ENCODE measurements at regions not wholly inside any gene's neighbourhood (a gene's known extent, or its start where the extent isn't known, plus 50 kb on each side); places are given as distances from the start of the nearest gene placed in this dataset.
"Not testable (repeated sequence)": the region's sequence is repeated elsewhere in the genome, so short reads cannot be mapped to it uniquely, and the experiment has no call there.

DNA sequence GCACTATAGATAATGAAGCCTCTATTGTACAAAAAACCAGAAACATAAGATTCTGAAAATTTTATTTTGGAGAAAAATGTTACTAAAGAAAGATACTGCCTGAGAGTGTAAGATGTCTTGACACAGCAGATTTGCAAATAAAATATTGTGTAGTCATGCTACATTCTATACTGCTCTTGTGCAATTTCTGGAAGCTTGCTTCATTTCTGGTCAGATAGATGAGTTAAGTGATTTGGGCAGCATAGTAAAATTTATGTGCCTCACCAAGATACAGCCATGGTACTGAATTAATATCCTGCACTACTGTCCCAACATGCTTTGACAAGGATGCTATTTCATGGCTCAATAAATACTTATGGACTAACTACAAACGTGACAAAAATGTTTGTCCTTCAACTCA is 55.1 kb upstream of the STARD13 start:
- DNase-seq, result no peak

DNA sequence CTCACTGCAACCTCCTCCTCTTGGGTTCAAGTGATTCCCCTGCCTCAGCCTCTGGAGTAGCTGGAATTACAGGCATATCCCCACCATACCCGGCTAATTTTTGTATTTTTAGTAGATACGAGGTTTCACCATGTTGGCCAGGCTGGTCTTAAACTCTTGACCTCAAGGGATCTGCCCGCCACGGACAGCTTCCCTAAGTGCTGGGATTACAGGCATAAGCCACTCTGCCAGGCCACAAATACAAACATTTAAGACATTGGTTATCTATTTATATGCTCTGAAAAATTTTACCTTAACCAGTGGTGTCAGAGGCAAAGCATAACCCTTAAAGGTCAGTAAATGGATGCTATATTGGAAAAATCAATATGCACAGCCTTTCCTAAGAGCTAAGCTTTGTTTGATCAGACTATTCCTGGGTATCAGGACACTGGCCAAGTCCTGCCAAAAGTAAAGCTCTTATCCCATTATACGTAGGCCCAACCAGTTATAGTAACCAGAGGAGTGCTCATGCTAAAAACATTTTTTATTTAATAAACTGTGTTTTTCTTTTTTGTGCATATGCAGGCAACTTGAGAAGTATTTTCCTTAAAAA is 56.4 kb upstream of the STARD13 start:
- DNase-seq, result no peak

DNA sequence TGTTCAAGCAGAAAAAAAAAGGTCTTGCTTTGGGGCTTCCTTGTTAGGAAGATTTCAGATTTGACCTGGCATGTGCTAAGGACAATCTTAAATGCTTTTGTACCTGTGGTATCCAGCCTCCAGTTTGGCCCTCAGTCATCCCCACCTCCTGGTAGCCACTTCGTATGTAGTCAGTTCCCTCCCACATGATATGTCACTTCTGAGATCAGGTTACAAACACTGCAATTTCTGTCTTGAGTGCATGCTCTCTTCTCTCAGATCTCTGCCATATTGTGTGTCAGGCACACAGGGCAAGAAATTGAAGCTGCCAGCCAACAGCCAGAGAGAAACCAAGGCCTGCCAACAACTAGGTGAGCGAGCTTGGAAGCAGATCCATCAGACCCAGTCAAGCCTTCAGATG is 60.3 kb upstream of the STARD13 start:
- no peak for DNase-seq

DNA sequence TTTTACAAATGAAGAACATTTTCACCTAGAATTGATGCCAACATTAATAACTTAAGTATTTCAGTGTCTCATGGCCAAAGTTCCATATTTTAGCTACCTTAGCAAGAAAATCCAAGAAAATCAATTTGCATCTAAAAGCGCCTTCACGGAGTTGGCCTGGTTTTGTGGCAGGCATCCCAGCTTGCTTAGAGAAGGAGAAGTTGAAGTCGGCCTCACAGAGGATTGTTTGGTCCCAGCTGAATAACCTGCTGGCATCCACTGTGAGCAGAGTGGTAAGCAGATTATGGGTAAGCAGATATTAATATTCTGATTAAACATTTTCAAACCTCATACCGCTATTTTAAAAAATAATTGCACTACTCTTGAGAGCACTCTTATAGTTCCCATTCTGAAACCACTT is 62.3 kb upstream of the STARD13 start:
- no peak for DNase-seq

DNA sequence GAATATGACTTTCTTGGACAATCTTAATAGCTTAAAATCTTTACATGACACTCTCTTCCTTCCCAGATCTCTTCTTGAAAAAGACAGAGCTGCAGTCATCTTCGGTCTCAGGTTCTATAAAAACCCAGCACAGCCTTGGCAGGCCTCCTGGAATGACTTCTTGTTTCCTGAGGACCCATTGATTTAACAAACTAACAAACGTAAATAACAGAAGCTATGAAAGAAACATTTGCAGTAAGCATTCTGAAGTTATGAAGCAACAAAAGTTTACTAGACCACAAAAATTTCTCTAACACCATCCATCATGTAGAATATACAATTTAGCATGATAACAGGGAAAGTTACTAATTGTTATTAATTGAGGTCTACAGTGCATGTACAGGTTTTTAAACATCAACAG is 62.8 kb upstream of the STARD13 start:
- DNase-seq, result no peak

DNA sequence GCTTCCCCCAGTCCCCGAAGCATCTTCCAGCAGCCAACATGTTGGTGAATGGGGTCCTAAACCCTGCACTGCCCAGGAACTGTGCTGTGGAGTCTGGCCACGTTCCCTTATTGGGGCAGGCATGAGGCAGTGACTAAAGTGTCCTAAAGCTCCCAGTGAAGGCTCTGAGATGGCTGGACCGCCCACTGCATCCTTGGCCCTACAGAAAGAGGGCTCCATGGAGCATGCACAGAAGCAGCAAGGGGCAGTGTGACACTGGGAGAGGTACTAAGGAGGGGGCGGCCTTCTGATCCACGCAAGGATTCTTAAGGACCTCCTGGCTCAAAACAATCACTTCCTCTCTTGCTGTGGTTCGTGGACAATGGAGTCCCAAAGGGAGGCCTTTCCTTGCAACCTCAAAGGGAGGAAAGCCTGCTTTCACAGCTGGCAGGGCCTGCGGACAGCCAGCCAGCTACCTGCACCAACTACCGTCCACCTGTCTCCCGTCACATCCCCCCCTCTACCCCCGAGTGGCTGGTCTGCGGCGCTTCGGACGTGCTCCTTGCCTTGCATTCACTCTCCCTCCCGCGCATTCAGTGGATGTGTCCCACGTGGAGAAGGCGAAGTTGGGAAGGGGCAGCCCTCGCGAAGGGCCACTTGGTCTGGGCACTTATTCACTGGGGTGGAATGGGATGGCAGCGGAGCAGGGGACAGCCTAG is 63.9 kb upstream of the STARD13 start:
- DNase-seq, result no peak

DNA sequence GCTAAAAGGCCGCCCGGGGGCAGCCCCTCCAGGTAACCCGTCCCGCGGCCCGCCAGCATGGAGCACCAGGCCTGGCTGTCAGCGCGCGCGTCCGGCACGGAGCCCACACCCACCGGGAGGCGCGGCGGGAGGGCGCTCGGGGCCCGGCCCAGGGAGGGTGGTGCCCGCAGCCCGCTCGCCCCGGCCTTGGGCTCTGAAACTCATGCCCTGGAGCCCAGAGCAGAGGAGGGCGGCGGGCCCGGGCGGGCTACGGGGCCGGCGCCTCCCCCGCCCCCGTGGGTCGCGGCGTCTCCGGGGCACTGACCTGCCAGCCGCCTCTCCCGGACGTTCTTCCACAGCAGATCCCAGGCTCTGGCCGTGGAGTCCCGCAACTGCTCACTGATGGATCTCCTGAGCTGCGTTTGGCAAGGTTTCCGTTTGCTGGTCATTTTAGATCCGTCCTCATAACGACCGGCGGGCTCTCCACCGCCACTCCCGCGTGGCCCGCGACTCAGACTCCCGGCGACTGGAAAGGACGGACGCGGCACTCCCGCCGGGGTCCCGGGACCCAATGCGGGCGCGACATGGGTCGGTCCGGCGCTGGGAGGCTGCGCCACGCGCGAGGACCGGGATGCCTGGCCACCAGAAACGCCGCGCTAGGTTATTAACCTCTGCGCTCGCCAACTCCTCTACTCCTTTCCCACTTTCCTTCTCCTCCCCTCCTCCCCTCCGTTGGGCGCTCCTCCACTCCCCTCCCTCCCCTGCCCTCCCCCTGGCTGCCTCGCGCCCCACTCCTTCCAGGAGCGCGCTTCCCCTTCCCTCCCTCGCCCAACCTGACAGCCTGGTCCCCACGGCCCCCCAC is 64.7 kb upstream of the STARD13 start:
- DNase-seq, result no peak

DNA sequence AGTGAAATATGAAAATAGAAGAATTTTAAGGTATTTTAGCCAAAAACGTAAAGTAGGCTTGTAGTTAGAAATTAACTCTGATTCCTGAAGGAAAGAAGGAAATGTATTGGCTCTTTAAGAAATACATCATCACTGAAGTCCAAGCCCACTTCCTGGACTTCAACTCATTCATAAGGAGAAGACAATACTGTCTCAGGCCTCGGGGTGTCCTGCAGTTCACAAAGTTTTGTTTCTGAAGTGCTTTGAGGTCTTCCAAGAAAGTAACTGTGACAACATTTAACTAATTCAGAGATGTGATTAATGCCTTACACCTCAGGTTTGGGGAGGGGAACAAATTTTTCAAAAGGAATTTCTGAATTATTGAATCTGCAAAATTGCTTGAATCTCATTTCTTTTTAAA is 65.8 kb upstream of the STARD13 start:
- DNase-seq, result no peak

DNA sequence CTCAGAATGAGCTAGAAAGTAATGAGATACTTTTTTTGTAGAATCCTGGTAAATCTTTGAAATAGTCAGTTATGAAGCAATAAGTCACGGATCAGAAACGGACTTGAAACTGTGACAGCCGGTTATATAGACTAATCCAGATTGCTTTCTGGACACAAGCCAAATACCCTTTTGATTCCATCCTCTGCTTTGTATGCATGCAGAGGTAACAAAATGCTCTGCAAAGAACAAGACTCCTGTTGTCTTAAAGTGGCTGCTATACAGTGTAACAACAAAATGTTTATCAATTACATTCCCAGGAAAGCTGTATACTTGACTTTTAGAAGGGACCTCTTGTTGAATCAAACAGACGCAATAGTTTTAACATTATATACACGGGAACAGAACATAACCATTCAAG is 66.5 kb upstream of the STARD13 start:
- DNase-seq, result no peak

DNA sequence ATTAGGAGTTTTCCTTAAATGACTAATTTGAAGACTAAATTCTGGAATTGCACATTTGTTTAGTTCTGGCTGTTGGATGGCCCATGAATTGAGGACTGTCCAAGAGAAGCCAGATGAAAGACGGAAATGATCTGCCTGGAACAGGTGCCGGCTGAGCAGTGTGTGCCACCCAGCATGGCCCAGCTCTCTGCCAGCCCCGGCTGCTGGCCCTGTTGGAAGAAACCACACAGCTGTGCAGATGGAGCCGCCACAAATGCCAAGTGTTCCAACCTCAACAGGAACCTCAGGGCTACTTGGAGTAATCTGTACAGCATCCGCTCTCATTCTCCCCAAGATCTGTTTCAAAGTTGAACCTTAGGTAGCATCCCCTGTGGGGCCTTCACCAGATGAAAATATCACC is 67.0 kb upstream of the STARD13 start:
- no peak for DNase-seq

DNA sequence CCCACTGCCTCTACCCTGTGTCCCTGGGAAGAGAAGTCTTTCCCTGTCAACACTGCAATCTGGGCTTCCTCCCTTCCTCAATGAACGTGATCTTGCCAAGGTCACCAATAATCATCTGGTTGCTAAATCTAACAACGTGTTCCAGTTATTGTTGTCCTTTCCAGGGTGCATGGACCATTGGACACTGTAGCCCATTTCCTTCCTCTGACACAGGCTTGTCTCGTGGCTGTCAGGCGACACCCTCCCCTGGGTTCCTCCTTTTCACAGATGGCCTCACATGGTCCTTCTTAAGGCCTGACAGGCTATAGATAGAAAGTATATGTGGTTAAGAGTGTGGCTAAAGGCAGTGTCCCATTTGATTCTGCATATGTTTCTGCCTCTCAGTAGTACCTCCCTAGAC is 67.7 kb upstream of the STARD13 start:
- DNase-seq, result no peak

DNA sequence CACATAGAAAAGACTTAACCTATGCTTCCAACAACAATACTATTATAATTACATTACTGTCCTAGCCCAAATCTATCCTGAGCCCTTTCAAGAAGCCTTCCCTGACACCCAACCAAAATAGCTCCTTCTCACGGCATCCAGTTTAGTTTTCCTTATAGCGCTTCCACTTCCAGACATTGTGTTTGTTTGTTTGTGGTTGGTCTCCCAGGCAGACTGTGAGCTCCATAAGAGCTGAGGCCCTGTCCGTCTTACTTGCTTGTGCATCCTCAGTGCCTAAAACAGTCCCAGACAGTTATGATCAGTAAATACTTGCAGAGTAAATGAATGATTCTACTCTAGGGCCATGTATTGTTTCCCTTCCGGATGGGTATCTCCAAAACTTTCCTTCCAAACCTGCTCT is 68.1 kb upstream of the STARD13 start:
- no peak for DNase-seq

DNA sequence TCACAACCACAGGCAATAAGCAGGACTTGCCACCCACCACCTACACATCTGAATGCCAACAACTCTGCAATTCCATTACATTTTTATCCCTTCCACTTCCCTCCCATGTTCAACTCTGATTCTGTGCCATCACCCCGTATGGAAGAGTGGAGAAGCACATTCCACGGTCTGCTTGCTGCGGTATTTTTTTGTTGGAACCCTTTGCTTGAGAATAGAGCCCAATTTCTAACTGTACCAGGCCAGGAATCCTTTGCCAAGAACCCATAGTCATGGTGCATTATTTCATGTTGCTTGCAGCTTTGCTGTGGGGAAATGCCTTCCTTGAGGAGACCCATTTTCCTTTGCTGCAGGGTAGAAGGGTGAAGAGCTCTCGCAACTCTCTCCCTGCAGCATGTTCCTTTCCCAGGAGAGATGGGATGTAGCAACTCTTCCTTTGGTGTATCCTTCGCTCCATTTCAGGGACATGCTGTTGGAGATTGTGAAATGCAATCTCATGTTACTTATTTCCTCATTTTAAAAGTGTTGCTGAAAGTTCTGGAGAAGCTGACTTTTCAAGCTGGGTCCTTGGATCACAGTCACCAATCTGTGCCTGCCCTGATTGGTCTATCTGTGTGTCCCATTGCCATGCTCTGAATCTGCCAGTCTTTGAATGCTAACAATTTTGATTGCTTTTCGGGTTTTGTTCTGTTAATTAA is 69.8 kb upstream of the STARD13 start:
- DNase-seq, result no peak

DNA sequence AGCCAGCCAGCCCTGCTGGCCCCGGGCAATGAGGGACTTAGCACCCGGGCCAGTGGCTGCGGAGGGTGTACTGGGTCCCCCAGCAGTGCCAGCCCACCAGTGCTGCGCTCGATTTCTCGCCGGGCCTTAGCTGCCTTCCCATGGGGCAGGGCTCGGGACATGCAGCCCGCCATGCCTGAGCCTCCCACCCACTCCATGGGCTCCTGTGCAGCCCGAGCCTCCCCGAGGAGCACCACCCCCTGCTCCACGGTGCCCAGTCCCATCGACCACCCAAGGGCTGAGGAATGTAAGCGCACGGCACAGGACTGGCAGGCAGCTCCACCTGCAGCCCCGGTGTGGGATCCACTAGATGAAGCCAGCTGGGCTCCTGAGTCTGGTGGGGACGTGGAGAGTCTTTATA is 72.5 kb upstream of the STARD13 start:
- not testable (repeated sequence) for DNase-seq

DNA sequence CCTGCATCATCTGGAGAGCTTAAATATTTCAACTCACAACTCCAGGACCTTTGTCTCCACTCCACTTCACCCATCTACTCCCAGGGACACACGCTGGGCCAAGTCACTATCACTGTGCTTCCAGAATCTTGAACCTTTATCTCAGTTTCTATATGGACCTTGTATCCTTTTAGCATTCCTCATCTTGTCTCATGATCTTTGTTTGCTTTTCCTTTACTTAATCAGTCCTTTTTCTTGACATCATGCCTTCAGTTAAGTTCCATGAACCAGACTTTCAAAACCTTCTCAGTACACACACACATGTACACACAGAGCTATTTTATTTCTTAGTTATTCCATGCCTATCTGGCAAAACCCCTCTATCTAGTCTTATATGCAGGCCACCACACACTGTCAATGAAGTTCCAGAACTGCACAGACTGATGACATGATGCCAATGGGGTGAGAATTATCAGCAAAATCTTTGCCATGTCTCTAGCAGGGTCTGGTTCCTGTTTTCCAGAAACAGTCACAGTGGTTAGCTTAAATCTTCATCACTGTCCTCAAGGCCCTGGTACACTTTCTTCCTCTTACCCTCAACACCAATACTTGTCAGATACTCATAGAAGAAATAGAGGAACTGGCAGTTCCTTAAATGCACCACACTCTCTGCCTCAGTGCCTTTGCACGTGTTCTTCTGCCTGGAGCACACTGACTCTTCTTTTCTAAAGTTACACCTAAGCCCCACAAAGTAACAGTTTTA is 77.6 kb upstream of the STARD13 start:
- DNase-seq, result no peak

DNA sequence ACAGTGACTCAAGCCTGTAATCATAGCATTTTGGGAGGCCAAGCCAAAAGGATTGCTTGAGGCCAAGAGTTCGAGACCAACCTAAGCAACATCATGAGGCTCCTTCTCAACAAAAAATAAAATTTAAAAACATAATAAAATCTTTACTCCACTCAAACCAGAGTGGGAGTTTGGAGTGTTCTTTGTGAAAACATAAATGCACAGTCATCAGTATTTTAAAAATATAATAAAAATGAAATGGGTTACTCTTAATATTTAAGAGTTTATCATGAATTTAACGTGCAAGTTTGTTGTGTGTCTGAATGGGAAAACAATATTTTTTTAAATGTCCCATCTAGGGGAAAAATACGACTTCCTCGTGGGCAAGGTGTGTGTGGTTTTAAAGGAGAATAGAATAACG is 78.6 kb upstream of the STARD13 start:
- no peak for DNase-seq

DNA sequence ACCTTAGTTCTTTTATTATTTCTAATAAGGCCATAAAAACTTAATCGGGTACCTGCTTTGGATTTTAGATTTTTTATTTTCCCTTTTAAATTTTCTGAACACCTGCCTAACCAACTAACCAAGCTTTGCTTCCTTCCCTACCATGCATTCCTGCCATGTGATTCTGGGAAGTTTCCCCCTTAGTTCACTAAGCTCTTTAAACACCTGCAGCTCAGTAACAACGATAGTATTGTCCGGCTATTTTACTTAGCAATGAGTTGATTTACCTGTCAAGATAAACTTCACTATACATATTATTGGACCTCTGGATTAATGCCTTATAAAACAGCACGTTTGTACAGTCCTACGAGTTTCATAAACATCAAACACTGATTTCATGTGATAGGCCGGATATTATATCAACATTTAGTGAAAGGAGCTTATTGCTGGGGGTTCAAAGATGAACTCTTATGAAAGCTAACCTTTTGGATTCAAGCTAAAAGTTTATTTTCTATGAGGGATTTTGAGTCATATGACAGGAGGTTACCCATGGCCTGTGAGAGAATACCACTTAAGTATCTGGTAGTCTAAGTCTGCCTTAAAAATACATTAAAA is 81.0 kb upstream of the STARD13 start:
- no peak for DNase-seq

DNA sequence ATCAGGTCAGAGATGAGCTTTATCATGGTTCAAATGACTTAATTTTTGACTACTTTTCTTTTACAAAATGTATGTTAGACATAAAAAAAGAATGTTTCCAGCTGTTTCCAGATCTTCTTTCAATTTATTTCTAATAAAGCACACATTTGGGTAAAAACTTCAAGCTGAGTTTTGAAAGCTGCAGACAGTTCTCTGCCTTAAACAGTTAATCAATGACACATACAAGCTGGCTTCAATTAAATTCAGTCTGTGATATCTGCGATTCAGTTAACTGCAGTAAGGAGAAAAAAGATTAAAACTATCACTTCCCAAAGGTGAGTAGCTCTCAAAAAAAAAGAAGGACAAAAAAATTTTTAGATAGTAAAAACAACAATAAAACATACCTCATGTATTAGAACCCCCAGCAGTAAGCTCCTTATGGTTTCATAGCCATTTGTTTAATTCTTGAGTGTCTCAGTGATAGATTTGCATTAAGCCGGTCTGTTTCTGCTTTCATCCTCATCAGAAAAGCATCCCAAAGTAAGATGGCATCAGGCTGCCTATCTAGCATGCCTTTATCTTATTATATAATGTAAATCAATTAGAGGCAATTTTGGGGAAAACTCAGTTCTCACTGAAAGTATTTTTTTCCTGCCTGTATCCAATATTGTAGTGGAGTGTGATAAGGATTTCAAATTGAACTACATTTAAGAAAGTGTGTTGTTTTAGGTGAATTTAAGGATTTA is 81.8 kb upstream of the STARD13 start:
- DNase-seq, result no peak

DNA sequence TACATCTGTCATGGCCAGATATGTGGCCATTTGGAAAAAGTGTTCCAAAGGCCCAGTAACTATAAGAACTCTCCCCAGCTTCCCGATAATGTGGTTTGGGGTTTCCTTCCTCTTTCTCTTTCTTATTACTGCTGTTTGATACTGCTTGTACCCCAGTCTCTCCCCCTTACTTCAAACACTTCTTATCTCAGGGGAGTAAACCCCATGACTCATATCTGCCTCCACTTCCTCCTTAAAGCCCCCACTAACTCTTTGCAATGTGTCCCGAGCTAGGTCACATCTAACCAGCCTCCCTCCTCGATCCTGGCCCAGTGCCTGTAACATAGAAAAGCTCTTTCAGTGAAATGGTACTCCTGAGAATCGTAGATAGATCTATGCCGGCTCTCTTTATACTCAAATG is 82.4 kb upstream of the STARD13 start:
- no peak for DNase-seq

DNA sequence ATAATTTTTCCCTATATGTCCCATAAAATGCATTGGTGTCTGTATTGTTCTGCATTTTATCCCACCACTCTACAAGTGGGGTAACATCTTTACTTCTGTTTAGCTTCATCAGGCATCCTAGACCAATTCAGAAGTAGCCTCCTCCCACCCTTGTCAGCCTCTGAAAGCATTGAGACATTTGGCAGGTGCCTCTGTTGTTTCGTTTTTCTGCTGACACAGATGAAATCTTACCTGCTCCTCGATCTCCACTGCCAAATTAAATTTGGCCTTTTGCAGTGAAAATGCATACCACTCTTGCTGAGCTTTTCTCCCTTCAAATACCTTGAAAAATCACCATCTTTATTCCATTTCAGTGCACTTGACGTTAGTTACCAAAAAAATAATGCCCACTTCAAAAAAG is 83.5 kb upstream of the STARD13 start:
- DNase-seq, result no peak

DNA sequence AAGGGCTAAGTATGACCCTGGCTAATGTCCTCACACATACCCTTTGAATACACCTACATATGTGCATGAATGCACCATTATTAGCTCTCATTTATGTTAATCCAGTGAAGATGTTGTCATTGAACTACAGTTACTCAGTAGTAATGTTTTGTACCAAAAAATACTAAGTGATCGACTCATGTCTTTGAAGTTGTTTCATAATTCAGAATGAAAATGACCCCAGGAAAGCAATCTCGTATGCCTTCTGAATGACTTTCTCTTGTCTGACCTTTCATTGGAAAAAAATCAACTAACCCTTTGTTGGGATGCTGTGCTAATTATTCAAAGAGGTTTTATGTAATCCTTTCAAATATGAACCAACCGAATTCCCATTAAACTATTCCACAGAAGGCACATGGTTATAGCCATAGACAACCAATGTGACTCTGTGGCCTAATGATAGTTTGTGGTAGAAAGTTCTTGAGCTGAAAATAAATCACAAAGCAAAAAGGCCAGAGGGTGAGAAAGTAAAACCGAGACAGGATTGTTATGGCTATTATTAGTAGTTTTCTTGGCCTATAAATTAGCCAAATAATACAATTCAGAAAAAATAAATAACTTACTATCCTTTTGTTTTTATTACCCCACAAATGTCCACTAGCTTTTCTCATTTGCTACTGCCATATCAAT is 86.8 kb upstream of the STARD13 start:
- DNase-seq, result no peak

All from cerebellar nuclear complex (tissue), 1 donor.